ENCODE measurements at regions not wholly inside any gene's neighbourhood (a gene's known extent, or its start where the extent isn't known, plus 50 kb on each side); places are given as distances from the start of the nearest gene placed in this dataset.

- Histone ChIP-seq H3K27ac (ENCODE audit: low read length) (no peak overlapping the region), H3K79me2 (ENCODE audit: low read length) (no peaks in the 10 kb centered on the region), H3F3A (ENCODE audit: insufficient read depth, low read length) (no peaks in the 10 kb centered on the region), H4K20me1 (ENCODE audit: insufficient read depth, low read length) (no peaks in the 10 kb centered on the region), H3K4me2 (ENCODE audit: low read depth, low read length) (no peak overlapping the region), H3K4me3 (ENCODE audit: low read length) (no peak overlapping the region), H2AFZ (ENCODE audit: low read length) (no peak overlapping the region), H3K9me3 (replicated peaks; ENCODE audit: insufficient read depth, low read length) (no peaks in the 10 kb centered on the region), H3K9me2 (replicated peaks; ENCODE audit: insufficient read depth, low read length) (no peaks in the 10 kb centered on the region), H3K4me1 (ENCODE audit: low read length) (no peaks in the 10 kb centered on the region), H3K9ac (ENCODE audit: low read length) (no peak overlapping the region), H3K36me3 (replicated peaks; ENCODE audit: insufficient read depth, low read length) (no peaks in the 10 kb centered on the region), H3K27me3 (replicated peaks; ENCODE audit: insufficient read depth, low read length) (no peaks in the 10 kb centered on the region)
- no peak for DNase-seq
- TF ChIP-seq CTCF (IDR thresholded peaks at IDR 0.05; ENCODE audit: low read length) (no peak), EZH2 (optimal IDR thresholded peaks at IDR 0.05; ENCODE audit: low read depth, low read length) (no peak), EZH2phosphoT487 (IDR thresholded peaks at IDR 0.05; ENCODE audit: low read length) (no peak)
Measured at GRCh38 chr12:85740186-85740585, 96.0 kb downstream of the RASSF9 start.

GRCh38 chr12:85741046-85741445, 95.2 kb downstream of the RASSF9 start:
- no peaks in the 10 kb centered on the region for H3K9me3 ChIP-seq (replicated peaks; ENCODE audit: insufficient read depth, low read length)
- H4K20me1 ChIP-seq (ENCODE audit: insufficient read depth, low read length), result no peaks in the 10 kb centered on the region
- no peaks in the 10 kb centered on the region for H3K36me3 ChIP-seq (replicated peaks; ENCODE audit: insufficient read depth, low read length)
- no peak for DNase-seq
- H3K9me2 ChIP-seq (replicated peaks; ENCODE audit: insufficient read depth, low read length), result no peaks in the 10 kb centered on the region
- no peaks in the 10 kb centered on the region for H3K79me2 ChIP-seq (ENCODE audit: low read length)
- no peaks in the 10 kb centered on the region for H3F3A ChIP-seq (ENCODE audit: insufficient read depth, low read length)
- no peaks in the 10 kb centered on the region for H3K4me1 ChIP-seq (ENCODE audit: low read length)
- no peak overlapping the region for H3K4me2 ChIP-seq (ENCODE audit: low read depth, low read length)
- H3K27ac ChIP-seq (ENCODE audit: low read length), result no peak overlapping the region
- H3K4me3 ChIP-seq (ENCODE audit: low read length), result no peak overlapping the region
- no peak for TF ChIP-seq CTCF (IDR thresholded peaks at IDR 0.05; ENCODE audit: low read length)
- TF ChIP-seq EZH2phosphoT487 (IDR thresholded peaks at IDR 0.05; ENCODE audit: low read length), result no peak
- no peak for TF ChIP-seq EZH2 (optimal IDR thresholded peaks at IDR 0.05; ENCODE audit: low read depth, low read length)
- no peak overlapping the region for H3K9ac ChIP-seq (ENCODE audit: low read length)
- no peaks in the 10 kb centered on the region for H3K27me3 ChIP-seq (replicated peaks; ENCODE audit: insufficient read depth, low read length)
- no peak overlapping the region for H2AFZ ChIP-seq (ENCODE audit: low read length)

GRCh38 chr12:85747941-85748495, 88.2 kb downstream of the RASSF9 start:
- no peak for DNase-seq
- Histone ChIP-seq H3K4me1 (ENCODE audit: low read length) (no peaks in the 10 kb centered on the region), H4K20me1 (ENCODE audit: insufficient read depth, low read length) (no peaks in the 10 kb centered on the region), H3K27me3 (replicated peaks; ENCODE audit: insufficient read depth, low read length) (no peaks in the 10 kb centered on the region), H3K4me3 (ENCODE audit: low read length) (no peak overlapping the region), H3K4me2 (ENCODE audit: low read depth, low read length) (no peak overlapping the region), H3K9ac (ENCODE audit: low read length) (no peak overlapping the region), H3K36me3 (replicated peaks; ENCODE audit: insufficient read depth, low read length) (no peaks in the 10 kb centered on the region), H3K9me3 (replicated peaks; ENCODE audit: insufficient read depth, low read length) (no peaks in the 10 kb centered on the region), H3F3A (ENCODE audit: insufficient read depth, low read length) (no peaks in the 10 kb centered on the region), H3K27ac (ENCODE audit: low read length) (no peak overlapping the region), H3K9me2 (replicated peaks; ENCODE audit: insufficient read depth, low read length) (no peaks in the 10 kb centered on the region), H2AFZ (ENCODE audit: low read length) (no peak overlapping the region), H3K79me2 (ENCODE audit: low read length) (no peaks in the 10 kb centered on the region)
- no peak for TF ChIP-seq EZH2 (optimal IDR thresholded peaks at IDR 0.05; ENCODE audit: low read depth, low read length)
- no peak for TF ChIP-seq EZH2phosphoT487 (IDR thresholded peaks at IDR 0.05; ENCODE audit: low read length)
- TF ChIP-seq CTCF (IDR thresholded peaks at IDR 0.05; ENCODE audit: low read length), result no peak
